ENCODE measurements at regions not wholly inside any gene's neighbourhood (a gene's known extent, or its start where the extent isn't known, plus 50 kb on each side); places are given as distances from the start of the nearest gene placed in this dataset.
"Not testable (repeated sequence)": the region's sequence is repeated elsewhere in the genome, so short reads cannot be mapped to it uniquely, and the experiment has no call there.

DNA sequence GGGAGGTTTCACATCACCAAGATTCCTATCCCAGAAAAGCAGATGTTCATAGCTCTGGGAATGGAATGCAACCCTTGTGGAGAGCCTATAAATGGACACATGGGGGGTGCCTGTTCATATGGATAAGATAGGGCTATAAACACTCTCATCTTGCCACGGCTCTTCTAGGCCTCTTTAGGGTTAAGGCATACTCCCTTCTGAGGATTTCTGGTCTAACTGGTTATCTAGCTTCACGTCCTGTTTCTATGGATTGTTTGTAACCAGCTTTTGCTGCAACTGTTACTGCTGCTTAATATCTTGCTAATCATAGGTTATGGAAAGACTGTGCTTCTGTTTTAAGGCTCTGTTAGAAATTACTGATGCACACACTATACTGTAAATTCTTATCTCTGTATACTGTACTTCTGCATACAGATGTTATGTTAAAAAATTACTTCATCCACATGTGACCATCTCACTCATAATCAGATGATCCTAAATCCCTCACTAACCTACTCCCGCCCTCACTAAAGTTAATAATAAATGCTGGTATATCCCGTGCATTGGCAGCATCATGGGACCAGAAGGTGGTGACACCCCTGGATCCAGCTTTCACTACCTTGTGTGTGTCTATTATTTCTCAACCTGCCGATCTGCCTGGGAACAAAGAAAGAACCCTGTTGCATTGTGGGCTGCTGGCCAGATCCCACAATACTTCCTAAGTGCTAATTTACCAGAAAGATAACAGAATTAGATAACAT is 68.7 kb downstream of the PRKAB2 start:
- not testable (repeated sequence) for DNase-seq (ENCODE audit: low read depth)

DNA sequence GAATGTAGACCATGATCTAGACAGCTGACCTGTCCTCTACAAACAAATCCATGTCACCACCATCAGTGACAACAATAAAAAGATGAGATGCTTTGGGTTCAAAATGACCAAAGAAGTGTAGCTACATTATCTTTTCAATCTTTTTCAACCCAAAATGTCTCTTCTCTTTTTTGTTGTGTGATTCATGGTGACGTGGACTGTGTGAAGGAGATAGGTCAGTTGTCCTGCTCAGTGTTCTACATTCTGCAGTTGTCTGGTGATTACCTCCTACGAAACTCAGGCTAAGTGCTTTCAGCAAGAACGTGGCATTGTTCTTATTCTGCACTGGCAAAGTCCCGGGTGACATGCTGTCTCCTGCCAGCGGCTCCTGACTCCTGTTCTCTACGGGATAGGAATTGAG is 73.1 kb downstream of the PRKAB2 start:
- peak; percentile 6 for DNase-seq (ENCODE audit: low read depth)

DNA sequence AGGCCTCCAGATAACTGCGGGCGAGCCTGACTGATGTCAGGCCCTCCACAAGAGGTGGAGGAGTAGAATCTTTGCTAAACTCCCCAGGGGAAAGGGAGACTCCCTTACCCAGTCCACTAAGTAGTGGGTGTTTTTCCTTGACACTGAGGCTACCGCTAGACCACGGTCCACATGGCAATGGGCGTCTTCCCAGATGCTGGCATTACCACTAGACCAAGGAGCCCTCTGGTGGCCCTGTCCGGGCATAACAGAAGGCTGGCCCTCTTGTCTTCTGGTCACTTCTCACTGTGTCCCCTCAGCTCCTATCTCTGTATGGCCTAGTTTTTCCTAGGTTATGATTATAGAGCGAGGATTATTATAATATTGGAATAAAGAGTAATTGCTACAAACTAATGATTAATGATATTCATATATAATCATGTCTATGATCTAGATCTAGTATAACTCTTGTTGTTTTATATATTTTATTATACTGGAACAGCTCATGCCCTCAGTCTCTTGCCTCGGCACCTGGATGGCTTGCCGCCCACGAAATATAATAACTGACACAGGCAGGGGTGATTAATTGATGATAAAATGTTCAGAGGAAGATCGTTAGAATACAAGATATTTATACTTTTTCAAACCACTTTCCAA is 73.8 kb downstream of the PRKAB2 start:
- peak; percentile 40 for DNase-seq (ENCODE audit: low read depth)

DNA sequence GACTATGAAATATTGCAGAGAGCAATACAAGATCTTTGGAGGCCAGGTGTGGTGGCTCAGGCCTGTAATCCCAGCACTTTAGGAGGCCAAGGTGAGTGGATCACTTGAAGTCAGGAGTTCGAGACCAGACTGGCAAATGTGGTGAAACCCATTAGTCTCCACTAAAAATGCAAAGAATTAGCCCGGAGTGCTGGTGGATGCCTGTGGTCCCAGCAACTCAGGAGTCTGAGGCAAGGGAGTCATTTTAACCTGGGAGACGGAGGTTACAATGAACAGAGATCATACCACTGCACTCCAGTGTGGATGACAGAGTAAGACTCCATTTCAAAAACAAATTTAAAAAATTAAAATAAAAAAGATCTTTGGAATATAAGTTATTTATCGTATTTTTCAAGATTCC is 76.6 kb downstream of the PRKAB2 start:
- no peak for DNase-seq (ENCODE audit: low read depth)

DNA sequence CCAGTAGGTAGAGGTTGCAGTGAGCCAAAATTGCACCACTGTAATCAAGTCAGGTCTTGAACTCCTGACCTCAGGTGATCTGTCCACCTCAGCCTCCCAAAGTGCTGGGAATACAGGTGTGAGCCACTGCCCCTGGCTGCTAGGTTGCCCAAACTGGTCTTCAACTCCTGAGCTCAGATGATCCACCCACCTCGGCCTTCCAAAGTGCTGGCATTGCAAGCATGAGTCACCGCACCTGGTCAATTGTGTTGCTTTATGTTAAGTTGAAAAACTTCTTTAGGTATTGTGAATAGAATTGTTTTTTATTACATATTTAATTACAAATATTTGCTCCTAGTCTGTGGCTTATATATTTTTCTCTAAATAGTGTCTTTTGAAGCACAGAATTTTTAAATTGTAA is 80.5 kb downstream of the PRKAB2 start:
- DNase-seq (ENCODE audit: low read depth): no peak

DNA sequence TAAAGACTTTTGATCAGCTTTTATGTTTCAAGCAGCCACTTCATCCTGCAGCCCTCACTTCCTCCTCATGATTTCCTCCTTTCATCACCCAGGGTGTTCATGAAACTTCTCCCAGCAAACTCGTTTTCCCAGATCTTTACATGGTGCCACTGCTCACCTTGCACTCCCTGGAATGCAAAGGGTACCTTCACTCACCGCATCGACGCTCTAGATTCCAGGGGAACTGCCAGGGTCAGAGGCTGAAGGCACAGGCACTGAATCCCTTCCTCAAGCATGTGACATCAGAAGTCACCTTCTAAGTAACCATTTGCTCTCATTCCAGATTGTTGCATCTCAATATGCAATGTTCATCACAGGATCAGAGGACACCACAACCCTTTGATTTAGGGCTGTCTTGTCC is 82.8 kb downstream of the PRKAB2 start:
- DNase-seq (ENCODE audit: low read depth): no peak

DNA sequence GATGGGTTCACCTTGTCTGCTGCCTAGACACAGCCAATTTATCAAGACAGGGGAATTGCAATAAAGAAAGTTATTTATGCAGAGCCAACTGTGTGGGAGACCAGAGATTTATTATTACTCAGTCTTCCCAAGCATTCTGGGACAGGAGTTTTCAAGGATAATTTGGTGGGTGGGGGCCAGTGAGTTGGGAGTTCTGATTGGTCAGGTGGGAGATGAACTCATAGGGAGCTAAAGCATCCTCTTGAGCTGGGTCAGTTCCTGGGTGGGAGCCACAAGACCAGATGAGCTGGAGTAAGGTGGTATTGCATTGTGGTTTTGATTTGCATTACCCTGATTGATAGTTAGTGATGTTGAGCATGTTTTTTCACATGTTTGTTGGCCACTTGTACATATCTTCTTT is 86.1 kb downstream of the PRKAB2 start:
- DNase-seq (ENCODE audit: low read depth): no peak

DNA sequence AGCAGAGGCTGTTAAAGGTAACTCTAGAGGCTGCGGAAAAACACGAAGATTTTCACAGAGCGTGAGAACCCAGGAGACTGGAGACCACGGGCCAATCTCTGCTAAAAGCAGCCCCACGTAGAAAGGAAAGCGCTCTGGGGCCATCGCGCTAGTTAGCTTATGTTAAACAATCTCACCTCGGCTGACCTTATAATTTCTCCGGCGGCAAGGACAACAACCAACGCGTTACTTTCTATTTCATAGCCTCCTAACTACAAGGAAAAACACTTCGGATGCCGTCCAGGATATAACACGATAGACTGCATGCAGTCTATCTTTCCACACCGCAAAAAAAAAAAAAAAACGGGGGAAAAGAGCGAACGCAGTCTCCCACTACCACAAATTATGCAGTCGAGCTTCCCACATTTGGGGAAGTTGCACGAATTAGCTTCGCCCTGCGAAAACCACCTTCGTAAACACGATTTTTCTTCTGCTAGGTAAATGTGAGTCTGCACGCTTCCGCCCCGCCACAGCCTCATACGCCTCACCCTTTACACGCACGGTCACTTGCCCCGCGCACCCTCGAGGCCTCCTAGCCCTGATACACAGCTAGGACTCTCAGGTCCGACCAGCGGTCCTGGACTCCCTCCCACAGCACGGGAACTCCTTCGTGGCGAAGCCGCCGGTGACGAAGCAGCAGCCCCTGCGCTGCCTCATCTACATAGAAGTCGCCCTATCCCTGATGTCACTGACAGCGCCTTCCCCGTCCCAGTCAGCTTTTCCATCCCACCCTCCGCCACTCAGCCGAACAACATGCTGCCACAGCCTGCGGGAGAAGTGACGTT is 87.8 kb downstream of the PRKAB2 start:
- peak; percentile 92 for DNase-seq (ENCODE audit: low read depth)

DNA sequence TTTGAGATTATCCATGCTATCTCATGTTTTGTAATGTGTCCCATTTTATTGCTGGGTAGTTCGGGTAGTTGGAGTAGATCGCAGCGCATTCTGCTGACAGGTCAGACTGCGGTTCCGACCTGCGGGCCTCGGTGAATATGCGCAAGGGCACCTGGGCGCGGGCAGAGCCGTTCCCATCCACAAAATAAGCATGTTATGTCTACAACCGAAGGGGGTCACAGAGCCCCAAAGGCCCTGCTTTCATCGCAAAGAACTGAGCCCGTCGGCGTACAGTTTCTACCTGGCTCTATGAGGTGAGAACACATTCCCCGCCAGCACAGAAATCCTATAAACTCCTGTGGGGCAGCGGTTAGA is 88.4 kb downstream of the PRKAB2 start:
- no peak for DNase-seq (ENCODE audit: low read depth)

DNA sequence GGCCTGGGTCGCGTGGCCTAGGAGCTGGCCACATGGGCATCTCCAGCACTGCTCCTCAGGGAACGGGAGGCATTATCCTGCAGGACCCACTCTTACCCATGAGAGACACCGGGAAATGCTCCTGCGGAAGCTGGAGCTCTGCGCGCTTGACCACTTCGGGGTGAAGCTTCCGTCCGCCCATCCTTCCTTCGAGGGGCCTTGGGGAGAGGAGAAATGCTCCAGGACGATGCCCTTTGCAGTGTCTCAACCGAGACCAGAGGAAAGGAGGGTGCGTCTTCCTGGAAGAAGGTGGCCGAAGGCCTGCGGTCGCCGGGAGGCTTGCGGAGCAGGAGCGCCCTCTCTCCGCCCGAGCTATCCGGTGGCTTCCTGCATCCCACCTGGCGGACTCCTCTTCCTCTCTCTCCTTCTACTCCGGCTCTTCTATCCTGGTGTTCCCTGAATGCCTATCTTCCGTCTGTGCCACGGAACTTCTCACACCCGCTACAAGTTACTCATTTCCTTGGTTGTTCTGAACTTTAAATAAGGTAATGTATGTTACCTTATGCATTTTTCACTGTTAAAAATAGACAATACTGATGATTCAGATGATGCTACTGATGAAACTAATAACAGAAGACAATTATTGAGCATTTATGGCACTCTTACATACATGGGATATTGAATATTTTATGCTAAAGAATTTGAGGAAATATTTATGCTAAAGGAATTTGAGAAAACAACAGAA is 91.4 kb downstream of the PRKAB2 start:
- no peak for DNase-seq (ENCODE audit: low read depth)

DNA sequence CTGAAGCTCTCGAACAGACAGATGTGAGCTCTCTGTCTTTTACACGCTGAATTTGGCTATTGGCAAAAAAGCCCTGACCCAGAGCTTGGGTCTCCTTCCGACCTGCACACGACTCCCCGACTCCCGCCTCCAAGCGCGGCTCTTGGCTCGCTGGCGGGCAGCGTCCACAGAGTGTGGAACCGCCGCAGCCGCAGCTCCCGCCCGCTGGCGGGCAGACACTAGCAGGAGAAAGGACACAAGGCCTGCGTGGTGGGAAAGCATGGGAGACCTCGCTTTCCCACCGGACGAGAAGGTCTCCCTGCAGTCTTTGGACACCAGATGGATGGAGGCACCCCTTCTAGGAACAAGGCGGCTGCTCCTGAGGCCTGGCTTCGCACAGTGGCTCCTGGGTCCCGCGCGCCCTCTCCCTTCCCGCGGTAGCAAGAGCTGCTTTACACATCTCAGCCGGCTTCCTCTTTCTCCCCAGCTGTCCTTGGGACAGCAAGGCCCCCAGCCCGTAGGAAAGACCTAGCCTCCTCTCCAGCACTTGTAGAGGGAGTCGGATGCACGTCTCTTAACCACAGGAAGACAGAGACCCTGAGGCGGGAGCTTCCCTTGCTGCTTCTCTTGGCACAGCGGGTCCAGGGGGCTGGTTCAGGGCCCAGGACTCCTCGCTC is 92.1 kb downstream of the PRKAB2 start:
- DNase-seq (ENCODE audit: low read depth): no peak

DNA sequence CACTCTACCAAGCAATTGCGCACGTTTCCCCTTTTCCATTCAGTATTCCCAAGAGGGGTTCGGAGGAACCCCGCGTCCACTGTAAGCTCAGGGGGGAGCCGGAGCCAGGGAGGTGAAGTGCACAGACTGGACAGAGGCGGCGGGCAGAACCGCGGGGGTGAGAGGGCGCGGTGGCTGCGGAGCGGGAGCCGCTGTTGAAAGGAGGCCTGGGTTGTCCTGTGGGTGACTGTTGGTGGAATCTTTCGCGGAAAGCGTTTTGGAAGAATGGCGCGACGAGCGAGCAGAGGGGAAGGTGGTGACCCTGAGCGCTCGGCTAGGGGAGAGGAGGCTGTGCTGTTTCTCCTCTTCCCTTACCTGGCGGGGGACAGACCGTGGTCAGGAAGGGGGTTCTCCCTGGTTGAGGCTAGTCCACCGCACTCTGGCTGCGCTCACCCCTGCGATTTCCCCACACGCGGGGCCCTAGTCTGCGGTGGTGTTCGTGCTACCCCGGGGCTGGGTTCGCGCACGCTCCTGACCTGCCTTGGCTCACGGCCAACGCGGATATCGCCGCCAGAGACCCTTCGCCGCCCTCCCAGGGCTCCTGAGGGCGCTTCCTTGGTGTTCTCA is 92.8 kb downstream of the PRKAB2 start:
- DNase-seq (ENCODE audit: low read depth): no peak

DNA sequence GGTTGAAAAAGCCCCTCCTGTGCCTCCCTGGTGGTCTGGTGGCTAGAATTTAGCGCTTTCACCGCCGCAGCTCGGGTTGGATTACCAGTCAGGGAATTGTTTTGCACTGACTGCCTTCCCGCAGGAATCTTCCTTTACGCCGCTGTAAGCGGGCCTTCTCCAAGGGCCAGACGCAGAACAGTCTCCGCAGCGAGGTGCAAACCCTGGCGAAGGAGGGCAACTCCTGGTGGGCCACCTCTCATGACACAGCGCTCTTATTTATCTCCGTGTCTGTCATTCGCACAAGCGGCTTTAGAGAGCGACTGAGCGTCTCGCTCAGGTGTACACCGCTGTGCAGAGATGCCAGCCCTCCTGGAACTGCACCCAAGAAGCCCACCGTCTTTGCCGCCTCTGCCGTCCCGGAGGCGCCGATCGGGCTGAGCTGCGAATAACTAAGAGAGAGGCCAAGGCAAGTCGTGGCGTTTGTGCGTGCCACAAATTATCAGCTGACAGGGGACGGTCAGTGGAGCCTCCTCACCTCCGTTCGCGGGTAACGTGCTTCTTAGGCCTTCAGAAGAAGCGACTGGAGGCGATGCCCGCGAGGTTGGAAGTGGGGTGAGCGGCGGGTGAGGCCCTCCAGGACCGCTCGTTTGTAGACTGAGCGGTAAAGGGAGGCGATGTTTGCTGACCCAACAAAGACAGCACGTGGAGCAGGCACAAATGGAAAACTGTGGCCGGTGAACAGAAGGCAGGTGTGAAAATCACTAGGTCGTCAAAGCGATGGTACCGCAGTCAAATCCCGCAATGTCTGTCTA is 93.5 kb downstream of the PRKAB2 start:
- DNase-seq (ENCODE audit: low read depth): no peak

DNA sequence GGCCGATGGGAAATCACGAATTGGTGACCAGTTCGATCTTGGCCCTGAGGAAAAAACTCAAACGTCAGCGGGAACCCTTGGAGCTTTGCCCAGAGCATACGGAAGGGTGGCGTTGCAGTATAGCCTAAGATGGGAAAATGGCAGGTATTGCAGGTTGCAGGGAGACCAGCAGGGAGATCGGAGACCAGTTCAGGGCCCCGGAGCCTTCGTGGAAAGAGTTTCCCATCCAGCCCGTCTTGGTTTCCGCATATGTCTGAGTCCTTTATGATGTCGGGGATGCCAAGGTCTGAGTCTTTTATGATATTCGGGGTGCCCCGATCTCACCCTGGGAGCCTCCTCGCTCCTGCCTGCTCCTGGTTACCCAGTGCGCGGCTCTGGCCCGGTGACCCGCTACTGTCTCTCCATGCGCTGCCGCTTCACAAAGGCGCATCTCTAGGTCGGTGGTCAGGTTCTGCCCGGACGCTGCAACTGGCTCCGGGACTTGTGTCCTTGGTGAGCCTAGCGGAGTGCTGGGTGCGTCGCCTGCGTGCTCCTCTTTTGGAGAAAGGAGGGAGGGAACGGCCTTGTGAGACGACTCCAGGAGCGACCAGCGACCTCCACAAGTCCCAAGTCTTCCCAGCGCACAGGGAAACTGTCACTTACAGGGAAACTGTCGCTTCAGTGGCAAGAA is 94.2 kb downstream of the PRKAB2 start:
- no peak for DNase-seq (ENCODE audit: low read depth)

DNA sequence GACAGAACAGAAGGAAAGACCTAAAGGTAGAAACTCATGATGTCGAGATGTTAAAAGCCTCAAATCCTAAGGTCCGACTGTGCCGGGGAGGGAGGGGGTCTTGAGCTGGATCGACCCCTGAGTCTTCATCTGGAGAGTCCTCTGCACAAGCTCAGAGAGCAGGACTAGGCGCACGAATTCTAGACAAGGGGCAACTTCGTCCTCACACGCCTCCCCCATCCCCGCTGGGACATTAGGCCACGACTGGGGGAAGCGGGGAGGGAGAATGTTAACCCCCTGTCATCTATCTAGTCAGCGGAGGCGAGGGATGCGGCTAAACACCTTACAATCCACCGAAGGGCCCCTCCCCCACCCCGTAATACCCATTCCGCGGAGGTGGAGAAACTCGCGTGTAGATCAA is 94.7 kb downstream of the PRKAB2 start:
- no peak for DNase-seq (ENCODE audit: low read depth)

DNA sequence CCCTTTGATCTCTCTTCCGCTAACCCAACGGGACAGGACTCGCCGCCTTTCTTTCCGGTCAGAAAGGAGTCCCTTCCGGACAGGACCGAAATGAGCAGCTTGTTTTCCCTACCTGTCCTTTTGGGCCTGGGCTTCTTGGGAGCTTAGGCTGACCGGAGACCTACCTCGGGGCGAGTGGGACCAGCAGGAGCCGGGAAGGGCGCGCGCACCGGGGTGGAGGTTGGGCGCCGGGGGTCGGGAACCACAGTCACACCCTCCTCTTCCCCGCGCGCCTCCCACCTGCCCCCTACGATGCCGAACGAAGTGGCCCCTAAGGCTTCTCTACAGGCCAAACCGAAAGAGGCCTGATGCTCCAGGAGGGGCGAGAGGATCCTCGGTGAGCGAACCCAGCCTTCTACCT is 95.2 kb downstream of the PRKAB2 start:
- DNase-seq (ENCODE audit: low read depth): no peak

DNA sequence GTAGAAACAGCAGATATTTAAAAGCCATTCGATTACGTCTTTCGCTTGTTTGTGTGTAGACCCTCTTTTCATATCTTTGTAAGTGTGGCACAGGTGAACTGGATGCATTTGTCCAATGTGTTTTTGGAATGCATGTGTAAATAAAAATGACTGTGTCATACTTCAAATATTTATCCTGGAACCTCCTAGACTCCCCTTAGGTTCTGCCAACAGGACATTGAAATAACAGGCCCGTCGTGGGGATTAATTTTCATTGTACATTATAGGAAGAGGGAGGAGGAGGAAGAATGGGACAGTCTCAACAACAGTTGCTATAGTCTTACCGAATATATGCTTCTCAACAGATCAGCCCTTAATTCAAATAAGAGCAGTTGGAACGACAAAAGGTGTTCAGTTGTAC is 95.8 kb downstream of the PRKAB2 start:
- no peak for DNase-seq (ENCODE audit: low read depth)

DNA sequence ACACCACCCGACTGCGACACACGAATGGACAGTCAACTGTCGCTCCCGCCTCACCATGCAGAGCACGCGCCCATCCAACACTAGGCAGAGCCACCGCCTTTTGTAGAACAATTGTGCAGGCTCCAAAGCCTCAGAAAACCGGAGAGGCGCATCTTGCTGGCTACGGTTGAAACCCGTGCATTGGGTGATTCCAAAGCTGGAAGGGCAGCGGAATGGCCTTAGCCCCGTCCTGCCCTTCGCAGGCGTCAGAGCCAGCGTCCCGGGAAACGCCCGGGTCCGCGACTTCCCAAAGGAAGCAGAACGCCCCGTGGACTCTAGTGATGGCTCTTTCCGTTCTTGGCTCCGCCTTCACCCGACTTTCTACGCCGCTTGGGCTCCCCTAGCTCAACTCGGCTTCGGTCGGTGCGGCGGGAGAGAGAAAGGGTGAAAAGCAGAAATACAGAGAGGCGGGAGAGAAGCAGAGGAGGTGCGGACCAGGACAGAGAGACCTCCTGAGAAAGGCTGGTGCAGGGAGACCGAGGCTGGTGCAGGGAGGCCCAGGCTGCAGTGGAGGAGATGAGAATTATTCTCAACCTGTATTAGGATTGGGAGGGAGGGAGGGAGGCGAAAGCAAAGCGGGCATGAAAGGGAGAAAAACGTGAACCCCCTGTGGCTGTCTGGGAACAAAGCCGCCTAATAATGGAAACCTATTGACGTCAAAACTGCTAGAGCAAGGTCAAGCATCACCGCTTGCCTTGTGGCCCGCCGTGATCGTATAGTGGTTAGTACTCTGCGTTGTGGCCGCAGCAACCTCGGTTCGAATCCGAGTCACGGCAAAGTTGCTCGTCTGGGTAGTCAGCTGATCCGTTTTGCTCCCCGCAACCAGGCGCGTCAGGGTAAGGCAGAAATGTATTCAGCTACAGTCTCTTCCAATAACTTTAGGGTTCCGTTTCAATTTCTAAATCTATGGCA is 99.5 kb downstream of the PRKAB2 start:
- DNase-seq (ENCODE audit: low read depth): peak; percentile 73

DNA sequence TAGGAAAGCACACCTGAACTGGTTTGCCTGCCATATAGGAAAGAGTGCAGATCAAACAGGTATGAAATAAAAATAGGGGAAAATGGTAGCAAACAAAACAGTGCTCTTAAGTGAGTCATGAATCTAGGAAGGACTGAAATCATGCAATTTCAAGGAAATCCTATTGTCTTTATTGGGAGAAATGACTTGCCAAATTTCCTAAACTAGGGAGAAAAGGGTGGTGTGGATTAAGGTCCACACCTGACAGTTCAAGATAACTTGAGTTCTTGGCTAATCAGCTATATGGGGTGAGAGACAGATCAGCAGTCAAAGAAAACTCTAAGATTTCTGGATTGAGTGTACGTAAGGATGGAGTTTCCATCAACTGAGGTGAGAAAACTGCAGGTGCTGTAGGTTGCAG is 101.1 kb downstream of the PRKAB2 start:
- DNase-seq (ENCODE audit: low read depth): no peak

Measured in Daoy (cell line).